GM19455 (cell line): ENCODE measurements at regions not wholly inside any gene's neighbourhood (a gene's known extent, or its start where the extent isn't known, plus 50 kb on each side); places are given as distances from the start of the nearest gene placed in this dataset.
"Not testable (repeated sequence)": the region's sequence is repeated elsewhere in the genome, so short reads cannot be mapped to it uniquely, and the experiment has no call there.

Experiments used
- ATAC-seq: cut with Tn5 transposase; IDR thresholded peaks from one replicate; pipeline ENCODE4 v1.9.1; 2021; ENCODE audit not compliant: unreplicated experiment

GRCh38 chr4:136001791-136002190 lies 1530.5 kb downstream of the PCDH18 start:
- ATAC-seq = no peak

GRCh38 chr4:136000246-136000645 lies 1532.0 kb downstream of the PCDH18 start:
- ATAC-seq = no peak

- ATAC-seq = no peak
Measured at GRCh38 chr4:135994360-135994759, 1537.9 kb downstream of the PCDH18 start.

GRCh38 chr4:135976860-135977259 lies 1555.4 kb downstream of the PCDH18 start:
- no peak for ATAC-seq

GRCh38 chr4:135966936-135967335 lies 1565.4 kb downstream of the PCDH18 start:
- ATAC-seq = no peak

GRCh38 chr4:135963009-135963408 lies 1569.3 kb downstream of the PCDH18 start:
- ATAC-seq = no peak

- ATAC-seq = no peak
Measured at GRCh38 chr4:135949931-135950330, 1582.4 kb downstream of the PCDH18 start.

- ATAC-seq = no peak
Measured at GRCh38 chr4:135948797-135949196, 1583.5 kb downstream of the PCDH18 start.

GRCh38 chr4:135941671-135942070 lies 1590.6 kb downstream of the PCDH18 start:
- ATAC-seq = no peak

GRCh38 chr4:135934026-135934425 lies 1598.3 kb downstream of the PCDH18 start:
- no peak for ATAC-seq

- ATAC-seq = no peak
Measured at GRCh38 chr4:135927651-135928050, 1604.6 kb downstream of the PCDH18 start.

- no peak for ATAC-seq
Measured at GRCh38 chr4:135921081-135921480, 1611.2 kb downstream of the PCDH18 start.

GRCh38 chr4:135917011-135917410 lies 1615.3 kb downstream of the PCDH18 start:
- no peak for ATAC-seq

- ATAC-seq = no peak
Measured at GRCh38 chr4:135900956-135901355, 1631.3 kb downstream of the PCDH18 start.

GRCh38 chr4:135864304-135864703 lies 1662.7 kb upstream of the PABPC4L start:
- ATAC-seq = not testable (repeated sequence)

GRCh38 chr4:135840781-135841180 lies 1639.2 kb upstream of the PABPC4L start:
- no peak for ATAC-seq

- no peak for ATAC-seq
Measured at GRCh38 chr4:135839712-135840111, 1638.1 kb upstream of the PABPC4L start.

- ATAC-seq = no peak
Measured at GRCh38 chr4:135838889-135839288, 1637.3 kb upstream of the PABPC4L start.

- ATAC-seq = no peak
Measured at GRCh38 chr4:135834471-135834870, 1632.9 kb upstream of the PABPC4L start.

- no peak for ATAC-seq
Measured at GRCh38 chr4:135833529-135833928, 1631.9 kb upstream of the PABPC4L start.

- ATAC-seq = no peak
Measured at GRCh38 chr4:135824759-135825296, 1623.2 kb upstream of the PABPC4L start.

- no peak for ATAC-seq
Measured at GRCh38 chr4:135804785-135805184, 1603.2 kb upstream of the PABPC4L start.

GRCh38 chr4:135777361-135777760 lies 1575.8 kb upstream of the PABPC4L start:
- ATAC-seq = no peak

- no peak for ATAC-seq
Measured at GRCh38 chr4:135775909-135776308, 1574.3 kb upstream of the PABPC4L start.
